CD14-positive monocyte (primary cell): ENCODE measurements at regions not wholly inside any gene's neighbourhood (a gene's known extent, or its start where the extent isn't known, plus 50 kb on each side); places are given as distances from the start of the nearest gene placed in this dataset.

ENCODE experiments used
- DNase-seq, 3 donors: peaks; one replicate each; pipeline ENCODE4 v3.0.0-alpha.2; 2011 to 2022
- H2AFZ ChIP-seq: 2 replicates; pipeline ENCODE4 v1.6.0; 2012; ENCODE audit warnings: mild to moderate bottlenecking, low read depth, low read length, inconsistent platforms; ENCODE audit not compliant: insufficient read depth, poor library complexity, severe bottlenecking
- H3K27ac ChIP-seq, 2 donors: 1 replicate in 1 of 2; 2 replicates in 1 of 2; pipeline ENCODE4 v1.5.1; 2012 to 2013; ENCODE audit warnings: low read length in 2 of 2, control low read depth in 1 of 2, inconsistent platforms in 1 of 2, low read depth in 1 of 2, mild to moderate bottlenecking in 1 of 2
- H3K27me3 ChIP-seq, 2 donors: one replicate each; pipeline versions ENCODE4 v1.6.0 to v1.6.1; 2011 to 2013; ENCODE audit warnings: low read length in 2 of 2; ENCODE audit not compliant: control insufficient read depth in 2 of 2, insufficient read depth in 2 of 2
- H3K36me3 ChIP-seq, 2 donors: replicated peaks in 1 of 2; 1 replicate in 1 of 2; 2 replicates in 1 of 2; pipeline versions ENCODE4 v1.5.1 to v1.6.1; 2012 to 2013; ENCODE audit warnings: low read length in 2 of 2, control low read depth in 1 of 2, inconsistent platforms in 1 of 2, mild to moderate bottlenecking in 1 of 2; ENCODE audit not compliant: insufficient read depth in 2 of 2, control insufficient read depth in 1 of 2
- H3K4me1 ChIP-seq, 2 donors: 1 replicate in 1 of 2; 2 replicates in 1 of 2; pipeline versions ENCODE4 v1.5.1 to v1.6.1; 2012 to 2013; ENCODE audit warnings: low read length in 2 of 2, control low read depth in 1 of 2, inconsistent platforms in 1 of 2, mild to moderate bottlenecking in 1 of 2, moderate library complexity in 1 of 2; ENCODE audit not compliant: insufficient read depth in 2 of 2, control insufficient read depth in 1 of 2
- H3K4me2 ChIP-seq: replicated peaks from 2 replicates; pipeline ENCODE3; 2012; ENCODE audit warnings: low read length, moderate library complexity, mild to moderate bottlenecking; ENCODE audit not compliant: poor library complexity, severe bottlenecking; ENCODE audit errors: extremely low read depth
- H3K4me3 ChIP-seq, 3 experiments: fragments of 200-600 bp in 1 of 3; sonication (generic) in 1 of 3; replicated peaks in 1 of 3; 1 replicate in 2 of 3; 2 replicates in 1 of 3; pipeline ENCODE4 v1.5.1; 2011 to 2013; ENCODE audit warnings: low read length in 3 of 3, mild to moderate bottlenecking in 3 of 3, control low read depth in 2 of 3, low read depth in 2 of 3, inconsistent platforms in 1 of 3, moderate library complexity in 1 of 3
- H3K79me2 ChIP-seq: 2 replicates; pipeline ENCODE4 v1.6.0; 2012; ENCODE audit warnings: mild to moderate bottlenecking, control low read depth, inconsistent platforms, low read length, moderate library complexity; ENCODE audit not compliant: insufficient read depth
- H3K9ac ChIP-seq: 2 replicates; pipeline ENCODE4 v1.6.0; 2017; ENCODE audit warnings: low read length, mild to moderate bottlenecking; ENCODE audit not compliant: insufficient read depth, poor library complexity, severe bottlenecking
- H3K9me3 ChIP-seq, 2 donors: replicated peaks in 1 of 2; 1 replicate in 1 of 2; 2 replicates in 1 of 2; pipeline versions ENCODE4 v1.5.1 to v1.6.1; 2012 to 2013; ENCODE audit warnings: low read length in 2 of 2, control low read depth in 1 of 2; ENCODE audit not compliant: control insufficient read depth in 1 of 2, insufficient read depth in 1 of 2
- H4K20me1 ChIP-seq: 2 replicates; pipeline ENCODE4 v1.6.0; 2012; ENCODE audit warnings: mild to moderate bottlenecking, low read length, control low read depth, moderate library complexity; ENCODE audit not compliant: insufficient read depth
- H3K27ac Mint-ChIP-seq, 7 donors: one replicate each; pipeline ENCODE4 v1.8.0; 2020; ENCODE audit warnings: mild to moderate bottlenecking in 7 of 7, mixed read lengths in 7 of 7, moderate library complexity in 6 of 7, inconsistent platforms in 2 of 7
- H3K27me3 Mint-ChIP-seq, 3 donors: one replicate each; pipeline ENCODE4 v1.8.0; 2021 to 2022; ENCODE audit warnings: low read depth in 3 of 3, mild to moderate bottlenecking in 3 of 3, mixed read lengths in 3 of 3, moderate library complexity in 3 of 3, inconsistent platforms in 1 of 3
- H3K36me3 Mint-ChIP-seq, 2 donors: one replicate each; pipeline ENCODE4 v1.8.0; 2020; ENCODE audit warnings: mixed read lengths in 2 of 2, inconsistent platforms in 1 of 2, mild to moderate bottlenecking in 1 of 2
- H3K4me1 Mint-ChIP-seq: one replicate; pipeline ENCODE4 v1.8.0; 2020; ENCODE audit warnings: mild to moderate bottlenecking, mixed read lengths
- H3K4me3 Mint-ChIP-seq, 2 donors: one replicate each; pipeline ENCODE4 v1.8.0; 2020; ENCODE audit warnings: mild to moderate bottlenecking in 2 of 2, mixed read lengths in 2 of 2, moderate library complexity in 1 of 2
- H3K9me3 Mint-ChIP-seq, 7 donors: one replicate each; pipeline ENCODE4 v1.8.0; 2020 to 2022; ENCODE audit warnings: mixed read lengths in 7 of 7, mild to moderate bottlenecking in 6 of 7, moderate library complexity in 6 of 7, inconsistent platforms in 2 of 7
- WGBS: methylation state at CpG from one replicate; pipeline ENCODE4 v1.1.5; 2013; ENCODE audit warnings: missing lambda C conversion rate; ENCODE audit not compliant: insufficient coverage; 5-methylcytosine and 5-hydroxymethylcytosine counted together
- intact Hi-C, 2 donors: fragments of 100-400 bp; cut with micrococcal nuclease; formaldehyde crosslinking; loops; one replicate each; pipeline versions ENCODE4 v1.15.0 to v1.15.1; 2023
- TF ChIP-seq, protein P1 (sequence below): fragments of 200-600 bp; IDR thresholded peaks from one replicate; pipeline ENCODE4 v1.8.0; 2022; ENCODE audit warnings: antibody characterized with exemption, mild to moderate bottlenecking

DNA sequence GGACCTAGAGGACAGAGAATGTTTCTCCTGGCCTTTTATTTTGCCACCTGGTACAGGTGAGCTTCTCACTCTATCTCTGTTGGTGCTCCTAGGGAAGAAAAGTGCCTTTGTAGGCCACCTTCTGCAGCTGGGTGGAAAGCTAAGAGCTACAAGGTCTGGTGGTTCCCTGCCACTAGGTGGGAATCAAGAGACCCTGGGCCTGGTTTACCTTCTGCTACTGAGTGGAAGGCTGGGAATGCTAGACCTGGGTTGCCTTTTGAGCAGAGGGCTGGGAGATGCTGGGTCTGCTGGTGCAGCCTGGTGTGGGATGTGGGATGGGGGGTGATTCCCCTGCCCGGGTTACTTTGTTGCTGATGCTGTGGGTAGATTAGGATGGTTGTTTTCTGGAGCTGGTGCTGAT lies 72.6 kb downstream of the EBLN2 start:
- intact Hi-C loops: no loop called here
- peaks cover 0 to 15% (median 5%) of the 10 kb centered on the region in 7 donors for H3K9me3 Mint-ChIP-seq
- no peaks in the 10 kb centered on the region for H3K36me3 ChIP-seq
- no peak overlapping the region for H2AFZ ChIP-seq
- no peak overlapping the region for H3K27ac ChIP-seq
- 75% methylated on average over 1 of the region's 1 CpG for WGBS
- no peaks in the 10 kb centered on the region for H4K20me1 ChIP-seq
- no peaks in the 10 kb centered on the region for H3K79me2 ChIP-seq
- H3K9ac ChIP-seq: no peak overlapping the region
- H3K9me3 ChIP-seq: peaks cover 0 to 3% of the 10 kb centered on the region in 2 donors
- H3K4me3 Mint-ChIP-seq: no peak overlapping the region
- no peak overlapping the region for H3K27ac Mint-ChIP-seq
- no peaks in the 10 kb centered on the region for H3K4me1 ChIP-seq
- no peak overlapping the region for H3K4me2 ChIP-seq
- no peaks in the 10 kb centered on the region for H3K27me3 ChIP-seq
- H3K4me3 ChIP-seq: no peak overlapping the region
- H3K27me3 Mint-ChIP-seq: peaks cover 0 to 10% (median 7%) of the 10 kb centered on the region in 3 donors
- TF ChIP-seq, protein P1, sequence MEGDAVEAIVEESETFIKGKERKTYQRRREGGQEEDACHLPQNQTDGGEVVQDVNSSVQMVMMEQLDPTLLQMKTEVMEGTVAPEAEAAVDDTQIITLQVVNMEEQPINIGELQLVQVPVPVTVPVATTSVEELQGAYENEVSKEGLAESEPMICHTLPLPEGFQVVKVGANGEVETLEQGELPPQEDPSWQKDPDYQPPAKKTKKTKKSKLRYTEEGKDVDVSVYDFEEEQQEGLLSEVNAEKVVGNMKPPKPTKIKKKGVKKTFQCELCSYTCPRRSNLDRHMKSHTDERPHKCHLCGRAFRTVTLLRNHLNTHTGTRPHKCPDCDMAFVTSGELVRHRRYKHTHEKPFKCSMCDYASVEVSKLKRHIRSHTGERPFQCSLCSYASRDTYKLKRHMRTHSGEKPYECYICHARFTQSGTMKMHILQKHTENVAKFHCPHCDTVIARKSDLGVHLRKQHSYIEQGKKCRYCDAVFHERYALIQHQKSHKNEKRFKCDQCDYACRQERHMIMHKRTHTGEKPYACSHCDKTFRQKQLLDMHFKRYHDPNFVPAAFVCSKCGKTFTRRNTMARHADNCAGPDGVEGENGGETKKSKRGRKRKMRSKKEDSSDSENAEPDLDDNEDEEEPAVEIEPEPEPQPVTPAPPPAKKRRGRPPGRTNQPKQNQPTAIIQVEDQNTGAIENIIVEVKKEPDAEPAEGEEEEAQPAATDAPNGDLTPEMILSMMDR: no peak
- H3K36me3 Mint-ChIP-seq: no peaks in the 10 kb centered on the region
- H3K4me1 Mint-ChIP-seq: no peaks in the 10 kb centered on the region
- DNase-seq: no peak

DNA sequence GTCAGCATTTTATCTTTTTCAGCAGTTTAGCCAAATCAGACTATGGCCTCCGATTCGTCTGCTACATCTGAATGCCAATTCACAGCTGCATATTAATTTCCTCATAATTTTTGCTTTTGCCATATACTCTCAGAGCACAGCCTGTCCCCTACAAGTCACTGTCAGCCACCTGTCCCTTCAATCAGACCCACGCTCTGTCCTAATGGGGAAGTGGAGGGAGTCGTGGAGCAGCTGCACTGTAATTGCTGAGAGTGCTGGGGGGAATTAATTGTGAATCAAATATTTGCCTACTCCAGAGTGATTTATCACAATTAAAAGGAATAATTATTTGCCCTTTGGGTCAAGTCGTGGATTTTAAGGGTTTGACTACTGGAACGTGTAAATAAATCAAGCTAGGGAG lies 75.5 kb downstream of the EBLN2 start:
- H3K27me3 Mint-ChIP-seq: peaks cover 0 to 5% (median 0%) of the 10 kb centered on the region in 3 donors
- no peak overlapping the region for H3K27ac Mint-ChIP-seq
- Histone ChIP-seq H3K36me3 (no peaks in the 10 kb centered on the region), H3K27ac (no peak overlapping the region), H4K20me1 (no peaks in the 10 kb centered on the region), H3K4me3 (no peak overlapping the region), H3K79me2 (no peaks in the 10 kb centered on the region), H3K9ac (no peak overlapping the region), H3K27me3 (no peaks in the 10 kb centered on the region), H2AFZ (no peak overlapping the region), H3K4me2 (no peak overlapping the region), H3K4me1 (no peaks in the 10 kb centered on the region), H3K9me3 (peaks cover 0 to 3% of the 10 kb centered on the region in 2 donors)
- TF ChIP-seq, protein P1: no peak
- intact Hi-C loops: no loop called here
- no peak for DNase-seq
- H3K4me3 Mint-ChIP-seq: no peak overlapping the region
- H3K4me1 Mint-ChIP-seq: no peaks in the 10 kb centered on the region
- peaks cover 0 to 14% (median 4%) of the 10 kb centered on the region in 7 donors for H3K9me3 Mint-ChIP-seq
- 100% methylated on average over 1 of the region's 6 CpGs for WGBS
- no peaks in the 10 kb centered on the region for H3K36me3 Mint-ChIP-seq
